OCI-LY1 (cell line): ENCODE measurements at regions not wholly inside any gene's neighbourhood (a gene's known extent, or its start where the extent isn't known, plus 50 kb on each side); places are given as distances from the start of the nearest gene placed in this dataset.

ENCODE experiments used
- EZH2 ChIP-seq: fragments of 200-600 bp; sonication (generic), shearing (Covaris generic); IDR thresholded peaks from 2 replicates; pipeline ENCODE4 v1.8.0; 2017; ENCODE audit warnings: borderline replicate concordance, mixed run types, mild to moderate bottlenecking, antibody characterized with exemption, low read length, moderate library complexity, mixed read lengths
- TF ChIP-seq, protein P1 (sequence below): fragments of 200-600 bp; sonication (generic), shearing (Covaris generic); IDR thresholded peaks from 2 replicates; pipeline ENCODE4 v1.5.1; 2017; ENCODE audit warnings: mild to moderate bottlenecking, antibody characterized with exemption, low read length, moderate library complexity, mixed read lengths

DNA sequence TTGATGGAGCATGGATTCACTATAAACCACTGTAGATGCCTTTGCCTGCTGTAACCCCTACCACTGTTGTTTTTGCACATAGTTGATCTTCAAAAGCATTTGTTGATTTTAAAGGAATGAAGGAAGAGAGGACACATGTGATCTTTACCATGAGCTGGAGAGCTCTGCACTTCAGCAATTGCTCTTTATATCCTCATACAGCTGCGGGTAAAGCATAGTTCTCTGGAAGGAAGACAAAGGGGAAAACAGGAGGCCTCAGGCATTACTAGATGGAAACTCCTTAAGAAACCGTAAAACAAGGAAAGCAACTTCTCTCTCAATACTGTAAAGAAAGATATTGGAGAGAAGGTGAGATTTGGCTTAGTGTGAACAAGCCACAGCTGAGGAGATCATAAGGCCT, 60.6 kb downstream of the SCG2 start:
- TF ChIP-seq, protein P1, sequence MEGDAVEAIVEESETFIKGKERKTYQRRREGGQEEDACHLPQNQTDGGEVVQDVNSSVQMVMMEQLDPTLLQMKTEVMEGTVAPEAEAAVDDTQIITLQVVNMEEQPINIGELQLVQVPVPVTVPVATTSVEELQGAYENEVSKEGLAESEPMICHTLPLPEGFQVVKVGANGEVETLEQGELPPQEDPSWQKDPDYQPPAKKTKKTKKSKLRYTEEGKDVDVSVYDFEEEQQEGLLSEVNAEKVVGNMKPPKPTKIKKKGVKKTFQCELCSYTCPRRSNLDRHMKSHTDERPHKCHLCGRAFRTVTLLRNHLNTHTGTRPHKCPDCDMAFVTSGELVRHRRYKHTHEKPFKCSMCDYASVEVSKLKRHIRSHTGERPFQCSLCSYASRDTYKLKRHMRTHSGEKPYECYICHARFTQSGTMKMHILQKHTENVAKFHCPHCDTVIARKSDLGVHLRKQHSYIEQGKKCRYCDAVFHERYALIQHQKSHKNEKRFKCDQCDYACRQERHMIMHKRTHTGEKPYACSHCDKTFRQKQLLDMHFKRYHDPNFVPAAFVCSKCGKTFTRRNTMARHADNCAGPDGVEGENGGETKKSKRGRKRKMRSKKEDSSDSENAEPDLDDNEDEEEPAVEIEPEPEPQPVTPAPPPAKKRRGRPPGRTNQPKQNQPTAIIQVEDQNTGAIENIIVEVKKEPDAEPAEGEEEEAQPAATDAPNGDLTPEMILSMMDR, result no peak
- TF ChIP-seq EZH2, result no peak
